Activated CD8-positive, alpha-beta T cell treated with anti-CD3 and anti-CD28 coated beads for 36 hours (primary cell): ENCODE measurements at regions not wholly inside any gene's neighbourhood (a gene's known extent, or its start where the extent isn't known, plus 50 kb on each side); places are given as distances from the start of the nearest gene placed in this dataset.

Experiments
- ATAC-seq: fragments of 200-7000 bp; cut with Tn5 transposase; one replicate; pipeline ENCODE4 v1.10.0; 2021; ENCODE audit warnings: mild to moderate bottlenecking, moderate library complexity
- CTCF ChIA-PET: fragments of 350-600 bp; sonication (Branson Sonifier 250); formaldehyde crosslinking; loops from one replicate; lab custom pipeline; 2021; ENCODE audit warnings: antibody characterized with exemption; lab: Charles Lee
- POLR2A ChIA-PET: fragments of 350-600 bp; sonication (Branson Sonifier 250); formaldehyde crosslinking; loops from one replicate; lab custom pipeline; 2021; ENCODE audit warnings: antibody characterized with exemption; lab: Charles Lee
- DNase-seq: peaks from one replicate; pipeline ENCODE4 v3.0.0-alpha.2; 2020
- H3K27ac Mint-ChIP-seq: one replicate; pipeline ENCODE4 v1.8.0; 2021; ENCODE audit warnings: mild to moderate bottlenecking, mixed read lengths
- H3K27me3 Mint-ChIP-seq: one replicate; pipeline ENCODE4 v1.8.0; 2021; ENCODE audit warnings: mixed read lengths
- H3K36me3 Mint-ChIP-seq: one replicate; pipeline ENCODE4 v1.8.0; 2021; ENCODE audit warnings: low read depth, mixed read lengths
- H3K4me1 Mint-ChIP-seq: one replicate; pipeline ENCODE4 v1.8.0; 2021; ENCODE audit warnings: low read depth, mixed read lengths
- H3K4me3 Mint-ChIP-seq: one replicate; pipeline ENCODE4 v1.8.0; 2021; ENCODE audit warnings: mild to moderate bottlenecking, moderate library complexity, mixed read lengths
- H3K9me3 Mint-ChIP-seq: one replicate; pipeline ENCODE4 v1.8.0; 2021; ENCODE audit warnings: mixed read lengths
- intact Hi-C: fragments of 100-400 bp; cut with micrococcal nuclease; formaldehyde crosslinking; loops from one replicate; pipeline ENCODE4 v1.10.0; 2022
- TF ChIP-seq, protein P1 (sequence below): fragments of 200-600 bp; IDR thresholded peaks from one replicate; pipeline ENCODE4 v1.8.0; 2022; ENCODE audit warnings: antibody characterized with exemption, mild to moderate bottlenecking

DNA sequence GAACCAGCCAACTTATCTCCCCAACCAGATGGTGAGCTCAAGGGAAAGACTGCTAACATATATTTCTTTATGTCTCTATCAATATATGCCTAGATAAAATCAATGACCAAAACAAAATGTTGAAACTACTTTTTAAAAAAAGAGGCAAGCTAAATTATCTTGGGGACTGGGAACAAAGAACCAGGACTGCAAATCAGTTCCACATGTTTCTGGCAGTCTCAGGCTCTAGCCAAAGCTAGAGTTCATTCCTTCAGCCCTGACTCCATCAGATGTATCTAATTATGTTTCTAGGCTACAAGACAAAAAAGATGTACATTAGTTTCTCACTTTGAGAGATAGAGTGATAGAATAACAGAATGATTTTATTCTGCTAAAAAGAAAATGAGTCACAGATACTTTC is 1290.3 kb upstream of the SORCS1 start:
- no peaks in the 10 kb centered on the region for H3K4me1 Mint-ChIP-seq
- DNase-seq (no peak), ATAC-seq (no peak)
- no peaks in the 10 kb centered on the region for H3K36me3 Mint-ChIP-seq
- CTCF ChIA-PET, result no interaction called here
- TF ChIP-seq, protein P1, sequence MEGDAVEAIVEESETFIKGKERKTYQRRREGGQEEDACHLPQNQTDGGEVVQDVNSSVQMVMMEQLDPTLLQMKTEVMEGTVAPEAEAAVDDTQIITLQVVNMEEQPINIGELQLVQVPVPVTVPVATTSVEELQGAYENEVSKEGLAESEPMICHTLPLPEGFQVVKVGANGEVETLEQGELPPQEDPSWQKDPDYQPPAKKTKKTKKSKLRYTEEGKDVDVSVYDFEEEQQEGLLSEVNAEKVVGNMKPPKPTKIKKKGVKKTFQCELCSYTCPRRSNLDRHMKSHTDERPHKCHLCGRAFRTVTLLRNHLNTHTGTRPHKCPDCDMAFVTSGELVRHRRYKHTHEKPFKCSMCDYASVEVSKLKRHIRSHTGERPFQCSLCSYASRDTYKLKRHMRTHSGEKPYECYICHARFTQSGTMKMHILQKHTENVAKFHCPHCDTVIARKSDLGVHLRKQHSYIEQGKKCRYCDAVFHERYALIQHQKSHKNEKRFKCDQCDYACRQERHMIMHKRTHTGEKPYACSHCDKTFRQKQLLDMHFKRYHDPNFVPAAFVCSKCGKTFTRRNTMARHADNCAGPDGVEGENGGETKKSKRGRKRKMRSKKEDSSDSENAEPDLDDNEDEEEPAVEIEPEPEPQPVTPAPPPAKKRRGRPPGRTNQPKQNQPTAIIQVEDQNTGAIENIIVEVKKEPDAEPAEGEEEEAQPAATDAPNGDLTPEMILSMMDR, result no peak
- no peak overlapping the region for H3K27ac Mint-ChIP-seq
- H3K9me3 Mint-ChIP-seq, result peaks cover 18% of the 10 kb centered on the region
- H3K4me3 Mint-ChIP-seq, result no peak overlapping the region
- intact Hi-C loops, result no loop called here
- POLR2A ChIA-PET, result no interaction called here
- no peaks in the 10 kb centered on the region for H3K27me3 Mint-ChIP-seq

DNA sequence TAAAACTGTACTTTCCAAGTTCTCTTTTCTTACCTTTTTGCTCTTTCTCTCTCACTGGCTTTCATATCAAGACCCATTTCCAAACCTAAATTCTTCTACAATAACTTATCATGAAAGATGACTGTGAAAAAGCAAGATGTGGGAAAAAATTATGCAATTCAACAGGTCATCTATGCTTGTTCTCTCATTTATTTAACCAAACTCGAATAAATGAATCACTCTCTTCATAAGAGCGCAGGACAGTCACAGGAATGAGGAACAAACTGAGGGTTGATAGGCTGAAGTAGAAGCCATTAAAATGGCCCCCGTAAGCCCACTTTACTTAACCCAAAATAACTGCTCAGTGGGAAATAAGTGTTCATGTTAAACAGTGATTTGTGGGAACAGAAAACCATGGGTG is 1289.7 kb upstream of the SORCS1 start:
- TF ChIP-seq, protein P1, result no peak
- POLR2A ChIA-PET, result no interaction called here
- H3K4me3 Mint-ChIP-seq, result no peak overlapping the region
- no peak for ATAC-seq
- DNase-seq, result no peak
- peaks cover 18% of the 10 kb centered on the region for H3K9me3 Mint-ChIP-seq
- H3K27ac Mint-ChIP-seq, result no peak overlapping the region
- intact Hi-C loops, result no loop called here
- H3K4me1 Mint-ChIP-seq, result no peaks in the 10 kb centered on the region
- no peaks in the 10 kb centered on the region for H3K36me3 Mint-ChIP-seq
- CTCF ChIA-PET, result no interaction called here
- H3K27me3 Mint-ChIP-seq, result no peaks in the 10 kb centered on the region

DNA sequence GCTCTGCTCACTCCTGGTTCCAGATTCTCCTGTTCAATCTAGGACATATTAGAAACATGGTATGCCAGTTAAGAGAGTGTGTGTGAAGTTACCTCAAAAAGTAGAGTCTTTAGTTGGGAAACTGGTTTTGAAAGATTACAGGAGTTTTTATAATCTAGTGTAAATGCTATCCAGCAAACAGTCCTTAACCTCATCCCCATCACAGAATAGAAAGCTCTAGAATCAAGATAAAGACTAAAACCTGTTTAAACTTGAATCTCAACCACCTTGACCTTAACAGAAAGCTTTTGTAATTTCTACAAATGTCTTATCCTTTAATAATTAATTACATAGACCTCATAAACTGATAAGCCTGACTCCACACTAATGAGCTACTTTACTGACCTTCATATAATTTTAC is 1288.7 kb upstream of the SORCS1 start:
- ChIA-PET POLR2A (no interaction called here), CTCF (no interaction called here)
- H3K27me3 Mint-ChIP-seq, result no peaks in the 10 kb centered on the region
- H3K4me1 Mint-ChIP-seq, result no peaks in the 10 kb centered on the region
- ATAC-seq, result no peak
- intact Hi-C loops, result no loop called here
- peaks cover 15% of the 10 kb centered on the region for H3K9me3 Mint-ChIP-seq
- no peak overlapping the region for H3K4me3 Mint-ChIP-seq
- DNase-seq, result no peak
- H3K36me3 Mint-ChIP-seq, result no peaks in the 10 kb centered on the region
- TF ChIP-seq, protein P1, result no peak
- H3K27ac Mint-ChIP-seq, result no peak overlapping the region

DNA sequence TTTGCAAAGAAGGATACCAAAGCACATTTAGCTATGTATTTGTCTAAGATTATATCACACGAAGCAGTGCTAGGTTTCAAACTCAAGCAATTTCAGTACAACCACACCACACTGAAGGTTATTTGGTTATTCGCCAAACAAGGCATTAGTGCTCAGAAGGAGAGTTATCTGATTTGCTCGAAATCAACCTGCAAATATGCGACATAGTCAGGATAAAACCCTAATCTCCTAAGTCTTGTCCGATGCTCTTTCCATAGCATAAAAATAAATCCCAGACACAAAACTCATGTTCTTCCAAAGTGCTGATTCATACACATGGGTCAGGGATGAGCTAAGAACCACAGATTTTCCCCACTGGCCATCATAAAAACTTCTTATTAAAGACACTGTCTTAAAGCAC is 1288.0 kb upstream of the SORCS1 start:
- ChIA-PET CTCF (no interaction called here), POLR2A (no interaction called here)
- H3K9me3 Mint-ChIP-seq, result peaks cover 15% of the 10 kb centered on the region
- no peaks in the 10 kb centered on the region for H3K4me1 Mint-ChIP-seq
- intact Hi-C loops, result no loop called here
- no peak overlapping the region for H3K27ac Mint-ChIP-seq
- no peak overlapping the region for H3K4me3 Mint-ChIP-seq
- no peaks in the 10 kb centered on the region for H3K27me3 Mint-ChIP-seq
- no peaks in the 10 kb centered on the region for H3K36me3 Mint-ChIP-seq
- TF ChIP-seq, protein P1, result no peak
- DNase-seq, result no peak
- ATAC-seq, result no peak

DNA sequence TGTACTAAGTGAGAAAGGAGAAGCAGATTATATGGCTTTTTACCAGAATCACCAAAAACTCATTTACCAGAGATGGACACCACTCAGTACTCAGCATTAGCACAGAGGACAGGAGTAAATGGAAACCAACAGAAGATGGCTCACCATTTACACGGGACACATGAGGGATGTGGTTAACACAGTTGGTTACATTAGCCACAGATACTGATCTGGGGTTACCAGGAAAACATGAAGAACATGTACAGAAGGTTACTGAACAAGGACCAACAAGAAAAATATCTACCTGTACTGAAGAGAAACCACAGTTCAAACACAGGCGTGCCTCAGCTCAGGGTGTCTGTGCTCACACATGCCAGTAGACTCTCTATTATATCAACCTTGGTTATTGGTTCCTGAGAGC is 1285.8 kb upstream of the SORCS1 start:
- TF ChIP-seq, protein P1, result no peak
- Mint-ChIP-seq H3K4me1 (no peaks in the 10 kb centered on the region), H3K4me3 (no peak overlapping the region), H3K36me3 (no peaks in the 10 kb centered on the region), H3K9me3 (peaks cover 4% of the 10 kb centered on the region), H3K27ac (no peak overlapping the region), H3K27me3 (no peaks in the 10 kb centered on the region)
- DNase-seq (no peak), ATAC-seq (no peak)
- POLR2A ChIA-PET, result no interaction called here
- intact Hi-C loops, result no loop called here
- CTCF ChIA-PET, result no interaction called here
